GM12878 (cell line): ENCODE measurements at regions not wholly inside any gene's neighbourhood (a gene's known extent, or its start where the extent isn't known, plus 50 kb on each side); places are given as distances from the start of the nearest gene placed in this dataset.

ENCODE experiments used
- CEBPZ ChIP-seq: fragments of 150-350 bp; IDR thresholded peaks from 2 replicates; pipeline ENCODE4 v1.6.1; 2016; ENCODE audit warnings: low read depth, low read length
- CREM ChIP-seq: IDR thresholded peaks from 2 replicates; pipeline ENCODE4 v1.6.1; 2014; ENCODE audit warnings: antibody characterized with exemption, low read depth
- E2F4 ChIP-seq: IDR thresholded peaks from 2 replicates; pipeline ENCODE4 v1.6.1; 2012; ENCODE audit warnings: low read depth, low read length, improper control_type of control experiment
- EGR1 ChIP-seq, 2 experiments: IDR thresholded peaks; 1 replicate in 1 of 2; 2 replicates in 1 of 2; pipeline ENCODE4 v1.6.1; 2011 to 2012; ENCODE audit warnings: low read depth in 2 of 2, low read length in 2 of 2, borderline replicate concordance in 1 of 2, mild to moderate bottlenecking in 1 of 2, moderate library complexity in 1 of 2
- MYC ChIP-seq: IDR thresholded peaks from 2 replicates; pipeline ENCODE4 v1.6.1; 2011; ENCODE audit warnings: mild to moderate bottlenecking, low read length, moderate library complexity, inconsistent platforms; ENCODE audit not compliant: insufficient read depth, insufficient replicate concordance, insufficient read length, severe bottlenecking
- NFYA ChIP-seq: IDR thresholded peaks from 2 replicates; pipeline ENCODE4 v1.6.1; 2011; ENCODE audit warnings: low read depth, mild to moderate bottlenecking, low read length, improper control_type of control experiment, borderline replicate concordance
- SREBF2 ChIP-seq: IDR thresholded peaks from 2 replicates; pipeline ENCODE4 v1.6.1; 2012; ENCODE audit warnings: mild to moderate bottlenecking, low read length
- SRF ChIP-seq, 2 experiments: IDR thresholded peaks; 2 replicates each; pipeline ENCODE4 v1.6.1; 2011; ENCODE audit warnings: low read depth in 2 of 2, low read length in 2 of 2, mild to moderate bottlenecking in 1 of 2, moderate library complexity in 1 of 2
- SUZ12 ChIP-seq: fragments of 200-600 bp; sonication (generic); IDR thresholded peaks from one replicate; pipeline ENCODE4 v1.6.1; 2018; ENCODE audit warnings: antibody characterized with exemption, mild to moderate bottlenecking; ENCODE audit not compliant: unreplicated experiment
- ZBED1 ChIP-seq: IDR thresholded peaks from 2 replicates; pipeline ENCODE4 v1.6.1; 2016; ENCODE audit warnings: borderline replicate concordance

- TF ChIP-seq CEBPZ = no peak
- TF ChIP-seq SUZ12 = no peak
- no peak for TF ChIP-seq EGR1 (IDR thresholded peaks at IDR 0.05; ENCODE audit: borderline replicate concordance in 1 of 2, low read depth in 2 of 2, low read length in 2 of 2)
- no peak for TF ChIP-seq SRF (IDR thresholded peaks at IDR 0.05; ENCODE audit: low read depth in 2 of 2, low read length in 2 of 2)
- TF ChIP-seq E2F4 = no peak
- TF ChIP-seq ZBED1 = no peak
- TF ChIP-seq NFYA = no peak
- TF ChIP-seq CREM = no peak
- no peak for TF ChIP-seq MYC
- TF ChIP-seq SREBF2 = no peak
Observed at GRCh38 chr3:106047221-106047620, 178.4 kb upstream of the CBLB start (continued).
